ENCODE measurements at regions not wholly inside any gene's neighbourhood (a gene's known extent, or its start where the extent isn't known, plus 50 kb on each side); places are given as distances from the start of the nearest gene placed in this dataset.
"Not testable (repeated sequence)": the region's sequence is repeated elsewhere in the genome, so short reads cannot be mapped to it uniquely, and the experiment has no call there.

- DNase-seq (ENCODE audit: low spot score): not testable (repeated sequence)
Measured at GRCh38 chr9:63450836-63451235, 1834.2 kb downstream of the FOXD4L5 start.

GRCh38 chr9:63425123-63425522, 1859.9 kb downstream of the FOXD4L5 start:
- not testable (repeated sequence) for DNase-seq (ENCODE audit: low spot score)

GRCh38 chr9:63390897-63391296, 1894.1 kb downstream of the FOXD4L5 start:
- not testable (repeated sequence) for DNase-seq (ENCODE audit: low spot score)

DNA sequence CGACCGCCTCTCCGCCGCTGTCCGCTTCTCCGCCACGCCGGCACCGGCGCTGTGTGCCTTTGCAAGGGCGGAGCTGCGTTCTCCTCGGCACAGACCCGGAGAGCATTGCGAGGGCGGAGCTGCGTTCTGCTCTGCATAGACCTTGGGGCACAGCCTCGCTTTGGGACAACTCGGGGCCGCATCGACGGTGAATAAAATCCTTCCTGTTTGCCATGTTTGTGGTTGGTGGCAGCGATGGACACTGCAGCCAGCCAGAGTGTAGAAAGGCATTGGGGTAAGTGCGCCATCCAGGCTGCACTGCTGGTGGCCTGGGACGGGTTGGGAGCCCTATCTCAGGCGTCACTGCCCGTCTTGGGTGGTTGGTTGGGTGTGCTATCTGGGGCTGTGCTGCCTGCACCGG, 1899.5 kb downstream of the FOXD4L5 start:
- not testable (repeated sequence) for DNase-seq (ENCODE audit: low spot score)

GRCh38 chr9:63379864-63380263, 1905.1 kb downstream of the FOXD4L5 start:
- DNase-seq (ENCODE audit: low spot score): not testable (repeated sequence)

DNA sequence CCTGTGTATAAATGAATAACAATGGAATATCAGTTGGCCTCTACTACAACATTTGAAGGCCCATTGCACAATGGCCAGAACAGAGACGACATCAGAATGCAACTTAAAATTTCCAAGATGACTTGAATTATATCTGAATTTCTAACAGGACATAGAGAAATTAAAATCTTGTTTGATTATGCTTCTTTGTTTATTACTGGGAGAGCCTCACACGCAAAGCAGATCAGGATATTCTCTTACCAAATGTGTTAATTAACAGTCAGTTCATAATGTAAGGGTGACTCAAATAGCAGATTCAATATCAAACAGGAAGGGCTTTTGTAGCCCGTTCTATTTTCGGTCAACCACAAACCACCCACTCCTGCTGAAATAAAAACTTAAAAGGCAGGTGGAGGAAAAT, 1930.8 kb downstream of the FOXD4L5 start:
- not testable (repeated sequence) for DNase-seq (ENCODE audit: low spot score)

GRCh38 chr9:63347347-63347746, 1937.7 kb downstream of the FOXD4L5 start:
- DNase-seq (ENCODE audit: low spot score): not testable (repeated sequence)

- DNase-seq (ENCODE audit: low spot score): peak; percentile 53
Measured at GRCh38 chr9:63346310-63347048, 1938.5 kb downstream of the FOXD4L5 start.

DNA sequence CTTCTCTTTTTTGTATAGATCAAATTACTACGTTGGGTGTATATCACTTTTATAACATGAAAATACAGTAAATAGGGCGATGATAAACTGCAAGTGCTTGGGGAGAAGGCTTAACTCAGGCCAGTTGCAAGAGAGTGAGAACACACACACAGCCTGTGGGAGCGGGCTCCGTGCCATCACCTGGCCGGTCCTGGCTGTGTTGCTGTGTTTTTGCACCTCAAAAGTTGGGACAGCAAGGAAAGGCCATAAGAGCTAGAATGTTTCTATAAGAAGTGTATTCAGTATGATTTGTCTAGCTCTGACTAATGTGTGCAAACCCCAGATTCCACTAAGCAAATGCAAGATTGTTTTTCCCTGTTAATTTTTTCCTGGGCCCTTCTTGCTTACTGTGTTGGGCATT, 1940.6 kb downstream of the FOXD4L5 start:
- not testable (repeated sequence) for DNase-seq (ENCODE audit: low spot score)

DNA sequence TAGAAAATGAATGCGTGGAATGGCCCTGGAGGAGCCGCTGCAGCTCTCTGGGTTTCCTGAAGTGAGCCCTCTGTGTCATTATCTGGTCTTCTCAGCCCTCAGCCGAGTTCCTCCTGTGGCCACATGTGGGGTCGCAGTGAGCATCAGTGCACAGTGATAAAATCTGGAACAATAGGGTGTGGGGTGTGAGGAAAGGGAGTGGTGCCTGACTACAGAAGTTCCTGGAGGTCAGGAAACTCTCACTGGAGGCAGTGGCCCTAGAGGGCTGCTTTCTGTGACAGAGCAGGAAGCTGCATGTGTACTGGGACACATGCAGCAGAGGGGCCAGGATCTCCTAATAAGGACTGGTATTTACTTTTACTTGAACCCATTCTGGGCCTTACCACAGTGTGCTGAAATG, 1942.5 kb downstream of the FOXD4L5 start:
- DNase-seq (ENCODE audit: low spot score): peak; percentile 2

DNA sequence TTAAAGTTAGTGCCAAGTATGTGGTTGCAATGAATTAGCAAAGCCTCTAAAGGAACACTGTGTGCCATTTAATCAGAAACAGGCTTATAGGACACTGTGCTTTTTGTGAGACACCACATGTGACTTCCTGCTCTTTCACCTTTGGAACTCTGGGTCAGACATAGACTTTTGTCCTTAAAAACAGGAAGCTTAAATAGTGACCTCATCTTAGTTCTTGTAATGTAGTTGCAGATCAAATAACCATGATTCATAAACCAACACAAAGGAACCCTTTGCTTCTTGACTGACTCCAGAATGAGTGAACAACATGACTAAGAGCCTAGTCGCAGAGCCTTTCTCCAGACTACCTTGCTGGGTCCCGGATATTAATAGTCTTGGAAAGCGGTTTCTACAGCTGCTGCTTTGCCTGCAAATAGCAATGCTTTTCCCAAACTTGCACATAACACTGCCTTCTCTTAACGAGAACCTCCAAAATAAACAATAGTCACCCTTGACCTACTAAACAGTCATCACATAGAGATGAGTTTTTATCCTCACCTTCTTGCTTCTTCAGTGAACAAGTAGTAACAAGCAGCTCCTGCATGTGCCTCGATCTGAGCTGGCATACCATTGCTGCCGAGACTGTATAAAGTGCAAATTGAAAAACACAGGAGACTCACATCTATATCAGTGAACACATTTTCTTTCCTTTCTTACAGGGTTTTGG, 1947.0 kb downstream of the FOXD4L5 start:
- peak; percentile 23 for DNase-seq (ENCODE audit: low spot score)

DNA sequence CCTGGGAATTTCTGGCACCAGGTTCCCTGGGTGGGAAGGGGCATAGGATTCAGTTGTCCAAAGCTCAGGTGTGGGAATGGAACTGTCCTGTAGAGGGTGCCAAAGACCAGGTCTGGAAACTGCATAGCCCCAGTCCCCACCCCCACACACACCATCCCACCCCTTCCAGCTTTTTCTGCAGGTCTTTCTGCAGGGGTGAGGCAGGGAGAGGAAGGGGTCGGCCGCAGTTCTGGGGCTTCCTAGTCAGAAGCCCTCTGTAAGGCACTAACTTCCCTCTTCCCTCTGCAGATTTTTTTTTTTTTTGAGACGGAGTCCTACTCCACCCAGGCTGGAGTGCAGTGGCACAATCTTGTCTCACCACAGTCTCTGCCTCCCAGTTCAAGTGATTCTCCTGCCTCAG, 1949.7 kb downstream of the FOXD4L5 start:
- DNase-seq (ENCODE audit: low spot score): not testable (repeated sequence)

GRCh38 chr9:63334187-63334586, 1950.8 kb downstream of the FOXD4L5 start:
- DNase-seq (ENCODE audit: low spot score): not testable (repeated sequence)

DNA sequence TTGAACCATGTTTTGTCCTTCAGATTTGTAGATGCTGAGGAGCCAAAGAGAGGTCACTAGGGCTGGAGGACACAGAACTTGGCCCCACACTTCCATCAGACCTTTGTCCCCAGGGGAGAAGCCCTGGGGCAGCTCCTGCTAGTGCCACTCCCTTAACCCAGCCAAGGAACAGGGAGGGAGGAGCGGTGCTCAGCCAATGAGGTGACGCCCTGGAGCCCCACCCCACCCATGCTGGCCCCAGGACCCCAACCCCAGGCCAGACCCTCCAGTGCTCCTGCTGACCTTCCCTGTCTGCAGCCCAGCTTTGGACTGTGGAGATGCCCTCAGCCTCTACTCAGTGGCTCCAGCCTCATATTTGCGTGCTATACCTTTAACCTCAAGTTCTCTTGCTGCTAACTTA, 1951.9 kb downstream of the FOXD4L5 start:
- not testable (repeated sequence) for DNase-seq (ENCODE audit: low spot score)

GRCh38 chr9:63328313-63328712, 1956.7 kb downstream of the FOXD4L5 start:
- not testable (repeated sequence) for DNase-seq (ENCODE audit: low spot score)

DNA sequence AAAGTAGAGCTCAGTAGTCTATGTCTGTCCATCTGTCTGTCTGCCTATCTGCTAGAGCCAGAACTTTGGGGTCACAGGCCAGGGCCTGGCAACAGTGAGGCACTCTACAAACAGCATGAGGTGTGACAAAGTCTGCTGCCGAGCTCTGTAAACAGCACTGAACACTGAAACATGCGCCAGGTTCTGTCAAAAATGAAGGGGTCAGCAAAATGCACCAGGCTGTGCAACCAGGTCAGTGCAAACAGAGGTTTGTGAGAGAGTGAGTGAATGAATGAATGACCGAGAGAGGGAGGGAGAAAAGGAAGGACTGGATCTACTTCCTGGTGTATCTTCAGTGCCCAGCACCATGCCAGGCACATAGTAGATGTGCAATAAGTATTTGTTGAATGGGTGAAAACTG, 1957.8 kb downstream of the FOXD4L5 start:
- not testable (repeated sequence) for DNase-seq (ENCODE audit: low spot score)

GRCh38 chr9:63326665-63327064, 1958.3 kb downstream of the FOXD4L5 start:
- not testable (repeated sequence) for DNase-seq (ENCODE audit: low spot score)

GRCh38 chr9:63325696-63326095, 1959.3 kb downstream of the FOXD4L5 start:
- DNase-seq (ENCODE audit: low spot score): not testable (repeated sequence)

DNA sequence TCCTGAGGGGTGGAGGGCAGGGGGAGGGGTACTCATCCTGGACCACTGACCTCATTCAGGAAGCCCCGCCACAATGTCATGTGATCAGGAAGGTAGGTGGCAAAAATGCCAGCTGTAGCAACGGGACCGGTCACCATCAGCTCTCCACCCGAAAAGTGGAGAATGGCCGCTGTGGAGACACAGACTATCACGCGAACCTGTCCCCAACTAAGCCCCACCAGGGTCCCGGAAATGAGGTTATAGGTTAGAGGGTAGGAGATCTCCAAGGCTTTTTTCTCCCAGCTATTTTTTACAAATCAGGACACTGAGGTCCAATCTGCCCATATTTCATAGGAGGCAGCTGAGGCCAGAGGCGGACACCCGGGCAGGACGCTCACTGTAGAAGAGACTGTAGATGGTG, 1966.9 kb downstream of the FOXD4L5 start:
- DNase-seq (ENCODE audit: low spot score): not testable (repeated sequence)

GRCh38 chr9:63315387-63315786, 1969.6 kb downstream of the FOXD4L5 start:
- DNase-seq (ENCODE audit: low spot score): not testable (repeated sequence)

DNA sequence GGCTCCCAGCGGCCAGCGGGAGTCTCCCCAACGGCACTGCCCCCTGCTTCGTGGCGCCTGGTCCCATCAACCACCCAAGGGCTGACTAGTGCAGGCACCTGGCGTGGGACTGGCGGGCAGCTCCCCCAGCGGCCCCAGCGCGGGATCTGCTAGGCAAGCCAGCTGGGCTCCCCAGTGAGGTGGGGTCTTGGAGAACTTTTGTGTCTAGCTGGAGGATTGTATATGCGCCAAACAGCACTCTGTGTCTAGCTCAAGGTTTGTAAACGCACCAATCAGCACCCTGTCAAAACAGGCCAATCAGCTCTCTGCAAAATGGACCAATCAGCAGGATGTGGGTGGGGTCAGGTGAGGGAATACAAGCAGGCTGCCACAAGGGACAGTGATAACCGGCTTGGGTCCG, 1988.2 kb downstream of the FOXD4L5 start:
- DNase-seq (ENCODE audit: low spot score): not testable (repeated sequence)

DNA sequence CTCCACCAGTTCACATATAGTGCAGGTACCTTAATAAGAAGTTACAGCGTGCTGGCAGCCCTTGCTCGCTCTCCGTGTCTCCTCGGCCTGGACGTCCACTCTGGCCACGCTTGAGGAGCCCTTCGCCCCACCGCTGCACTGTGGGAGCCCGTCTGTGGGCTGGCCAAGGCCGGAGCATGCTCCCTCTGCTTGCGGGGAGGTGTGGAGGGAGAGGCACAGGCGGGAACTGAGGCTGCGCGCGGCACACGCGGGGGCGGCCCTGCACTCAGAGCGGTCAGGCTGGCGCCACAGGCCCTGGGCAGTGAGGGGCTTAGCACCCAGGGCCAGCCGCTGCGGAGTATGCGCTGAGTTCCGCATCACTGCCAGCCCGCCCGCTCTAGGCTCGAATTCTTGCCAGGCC, 1988.6 kb downstream of the FOXD4L5 start:
- DNase-seq (ENCODE audit: low spot score): not testable (repeated sequence)

DNA sequence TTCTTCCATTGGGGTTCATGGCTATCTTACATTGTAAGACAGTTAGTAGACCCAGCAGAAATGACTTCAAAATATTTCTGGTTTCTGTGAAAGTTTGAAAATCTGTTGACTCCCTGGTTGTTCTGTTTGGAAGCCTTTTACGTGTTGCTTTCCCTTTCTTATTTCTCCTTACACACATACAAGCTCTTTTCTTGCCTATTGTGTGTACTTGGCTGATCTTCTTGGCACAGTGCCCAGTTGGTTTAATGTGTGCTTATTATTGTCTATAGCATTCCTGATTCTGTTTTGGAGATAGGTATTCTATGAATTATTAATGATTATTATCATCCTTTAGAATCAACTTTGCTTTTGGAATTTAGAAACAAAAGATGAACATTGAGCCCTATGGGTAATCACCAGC, 1995.0 kb downstream of the FOXD4L5 start:
- DNase-seq (ENCODE audit: low spot score): not testable (repeated sequence)
